Fibroblast of the aortic adventitia (primary cell): ENCODE measurements at regions not wholly inside any gene's neighbourhood (a gene's known extent, or its start where the extent isn't known, plus 50 kb on each side); places are given as distances from the start of the nearest gene placed in this dataset.

Experiments
- DNase-seq: peaks from one replicate; pipeline ENCODE4 v3.0.0-alpha.2; 2010; ENCODE audit warnings: low read depth
- H3K4me3 ChIP-seq: 2 replicates; pipeline ENCODE4 v1.5.1; 2011; ENCODE audit warnings: low read depth, mild to moderate bottlenecking, control low read depth, low read length, moderate library complexity
- CTCF ChIP-seq: IDR thresholded peaks from 2 replicates; pipeline ENCODE4 v1.5.1; 2011; ENCODE audit warnings: mild to moderate bottlenecking, low read length, control low read depth, inconsistent platforms; ENCODE audit not compliant: insufficient read depth

- no peak overlapping the region for H3K4me3 ChIP-seq
- TF ChIP-seq CTCF, result no peak
- DNase-seq, result no peak
Observed at GRCh38 chr4:128510850-128511249, 223.2 kb upstream of the PGRMC2 start.

GRCh38 chr4:128502818-128503527, 215.4 kb upstream of the PGRMC2 start:
- TF ChIP-seq CTCF, result no peak
- no peak overlapping the region for H3K4me3 ChIP-seq
- DNase-seq, result peak; percentile 25

GRCh38 chr4:128501239-128501638, 213.6 kb upstream of the PGRMC2 start:
- no peak for TF ChIP-seq CTCF
- no peak for DNase-seq
- H3K4me3 ChIP-seq, result no peak overlapping the region

- no peak overlapping the region for H3K4me3 ChIP-seq
- no peak for TF ChIP-seq CTCF
- no peak for DNase-seq
Observed at GRCh38 chr4:128488055-128488705, 200.6 kb upstream of the PGRMC2 start.

GRCh38 chr4:128484896-128485295, 197.3 kb upstream of the PGRMC2 start:
- TF ChIP-seq CTCF, result no peak
- no peak for DNase-seq
- H3K4me3 ChIP-seq, result no peak overlapping the region

GRCh38 chr4:128483816-128484215, 196.2 kb upstream of the PGRMC2 start:
- DNase-seq, result peak; percentile 80
- no peak for TF ChIP-seq CTCF

More at GRCh38 chr4:128483816-128484215, 196.2 kb upstream of the PGRMC2 start:
- no peak overlapping the region for H3K4me3 ChIP-seq
